HL-60 (cell line): ENCODE measurements at regions not wholly inside any gene's neighbourhood (a gene's known extent, or its start where the extent isn't known, plus 50 kb on each side); places are given as distances from the start of the nearest gene placed in this dataset.

Source experiments
- DNase-seq, 2 experiments: peaks; one replicate each; pipeline ENCODE4 v3.0.0-alpha.2; 2010 to 2020; ENCODE audit warnings: low read depth in 1 of 2, low spot score in 1 of 2
- H3K27ac ChIP-seq: fragments of 250-450 bp; sonication (Bioruptor Pico); replicated peaks from 2 replicates; pipeline ENCODE4 v1.5.1; 2020; ENCODE audit warnings: mild to moderate bottlenecking, moderate library complexity
- H3K27me3 ChIP-seq: fragments of 250-450 bp; sonication (Bioruptor Pico); 2 replicates; pipeline ENCODE4 v1.5.1; 2021; ENCODE audit warnings: mild to moderate bottlenecking, moderate library complexity; ENCODE audit not compliant: insufficient read depth, poor library complexity, severe bottlenecking
- H3K4me3 ChIP-seq: replicated peaks from 2 replicates; pipeline ENCODE4 v1.5.1; 2011; ENCODE audit warnings: mild to moderate bottlenecking, control low read depth, low read length; ENCODE audit not compliant: insufficient read depth
- CTCF ChIP-seq: IDR thresholded peaks from one replicate; pipeline ENCODE4 v1.5.1; 2011; ENCODE audit warnings: low read length, control low read depth, inconsistent platforms; ENCODE audit not compliant: insufficient read depth
- GABPA ChIP-seq: IDR thresholded peaks from 2 replicates; pipeline ENCODE4 v1.6.1; 2012; ENCODE audit warnings: low read depth
- POLR2AphosphoS5 ChIP-seq: IDR thresholded peaks from 2 replicates; pipeline ENCODE4 v1.6.1; 2012; ENCODE audit warnings: low read depth
- REST ChIP-seq: IDR thresholded peaks from 2 replicates; pipeline ENCODE4 v1.6.1; 2012; ENCODE audit warnings: low read depth; ENCODE audit not compliant: insufficient replicate concordance
- SPI1 ChIP-seq: IDR thresholded peaks from 2 replicates; pipeline ENCODE4 v1.6.1; 2012; ENCODE audit warnings: low read depth, mild to moderate bottlenecking, borderline replicate concordance

DNA sequence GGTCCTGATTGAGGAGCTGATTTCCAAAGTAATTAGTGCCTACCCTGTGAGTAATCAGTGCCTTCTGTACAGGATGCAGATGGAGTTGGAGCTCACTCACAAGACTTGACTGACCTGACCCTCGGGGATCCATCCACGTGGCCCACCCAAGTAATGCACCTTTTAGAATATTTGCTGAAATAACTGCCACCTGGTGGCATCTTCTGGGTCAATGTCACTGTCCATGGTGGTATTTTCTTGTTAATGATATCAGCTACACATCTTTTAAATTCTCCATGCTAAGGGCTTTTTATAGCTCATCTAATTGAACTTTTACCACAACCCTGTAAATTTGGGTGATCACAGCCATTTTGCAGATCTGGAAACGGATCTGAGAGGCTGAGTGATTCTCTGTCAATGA, 74.3 kb upstream of the ANKRD34C start:
- no peak overlapping the region for H3K27ac ChIP-seq
- peaks cover 25% of the 10 kb centered on the region for H3K27me3 ChIP-seq
- H3K4me3 ChIP-seq = no peak overlapping the region
- no peak for TF ChIP-seq CTCF
- peak; percentile 90 for TF ChIP-seq REST
- no peak for DNase-seq

DNA sequence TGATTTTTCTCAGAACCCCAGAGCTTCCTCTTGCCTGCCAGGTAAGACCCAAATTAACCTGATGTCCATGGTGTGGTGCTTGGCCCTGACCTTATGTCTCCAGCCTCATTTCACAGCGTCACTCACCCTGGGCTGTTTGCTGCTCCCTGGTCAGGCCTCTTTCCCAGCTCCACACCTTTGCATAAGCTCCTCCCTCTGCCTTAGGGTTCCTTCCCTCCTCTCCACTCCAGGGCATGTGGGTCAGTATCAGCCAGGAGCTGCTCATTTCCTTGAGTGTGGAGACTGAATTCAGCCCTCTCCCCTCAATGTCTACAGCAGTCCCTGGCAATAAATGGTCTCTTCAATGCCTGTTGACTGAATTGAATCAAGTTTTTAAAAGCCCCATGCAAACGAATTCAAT, 75.6 kb upstream of the ANKRD34C start:
- Histone ChIP-seq H3K27me3 (peaks cover 25% of the 10 kb centered on the region), H3K4me3 (no peak overlapping the region), H3K27ac (no peak overlapping the region)
- no peak for TF ChIP-seq POLR2AphosphoS5
- no peak for TF ChIP-seq SPI1
- no peak for TF ChIP-seq GABPA
- TF ChIP-seq REST = no peak
- no peak for TF ChIP-seq CTCF
- no peak for DNase-seq

- H3K27ac ChIP-seq = no peak overlapping the region
- no peak for TF ChIP-seq SPI1
- no peak for TF ChIP-seq POLR2AphosphoS5
- TF ChIP-seq REST = no peak
- no peak for TF ChIP-seq GABPA
- no peak for TF ChIP-seq CTCF
- no peak for DNase-seq
- H3K4me3 ChIP-seq = no peak overlapping the region
- peaks cover 15% of the 10 kb centered on the region for H3K27me3 ChIP-seq
Measured at GRCh38 chr15:79204886-79205675, 77.4 kb upstream of the ANKRD34C start.
